K562 (cell line): ENCODE measurements at regions not wholly inside any gene's neighbourhood (a gene's known extent, or its start where the extent isn't known, plus 50 kb on each side); places are given as distances from the start of the nearest gene placed in this dataset.
A peak's percentile ranks its signal among the peaks of the same experiment; 100 is the strongest.

ENCODE experiments used
- DPF2 ChIP-seq: fragments of 450-650 bp; IDR thresholded peaks from 2 replicates; pipeline ENCODE4 v1.6.1; 2016
- GTF2F1 ChIP-seq: IDR thresholded peaks from 2 replicates; pipeline ENCODE4 v1.6.1; 2011; ENCODE audit warnings: low read depth, low read length, improper control_type of control experiment
- IRF2 ChIP-seq: sonication (generic); formaldehyde crosslinking; IDR thresholded peaks from 2 replicates; pipeline ENCODE4 v1.8.1; 2022; ENCODE audit warnings: mild to moderate bottlenecking, missing genetic modification reagents
- KHSRP ChIP-seq: fragments of 450-650 bp; IDR thresholded peaks from 2 replicates; pipeline ENCODE4 v1.6.1; 2017
- KLF13 ChIP-seq: fragments of 450-650 bp; IDR thresholded peaks from 2 replicates; pipeline ENCODE4 v1.6.1; 2016; ENCODE audit warnings: missing genetic modification characterization, low read depth, mild to moderate bottlenecking, missing compliant biosample characterization, moderate library complexity, borderline replicate concordance
- L3MBTL2 ChIP-seq: fragments of 450-650 bp; IDR thresholded peaks from 2 replicates; pipeline ENCODE4 v1.6.1; 2016; ENCODE audit warnings: mild to moderate bottlenecking, moderate library complexity
- MCM7 ChIP-seq, 2 experiments: fragments of 450-650 bp; IDR thresholded peaks; 2 replicates each; pipeline ENCODE4 v1.6.1; 2016 to 2018
- MEF2D ChIP-seq: conservative IDR thresholded peaks from 2 replicates; pipeline ENCODE4 v1.6.1; 2016; ENCODE audit warnings: low read depth, missing genetic modification characterization, missing compliant biosample characterization
- MEIS2 ChIP-seq: fragments of 450-650 bp; IDR thresholded peaks from 2 replicates; pipeline ENCODE4 v1.6.1; 2014; ENCODE audit warnings: mild to moderate bottlenecking; ENCODE audit not compliant: partially characterized antibody
- NFE2L1 ChIP-seq: fragments of 450-650 bp; IDR thresholded peaks from 2 replicates; pipeline ENCODE4 v1.6.1; 2016; ENCODE audit warnings: missing genetic modification characterization, low read depth, mild to moderate bottlenecking, missing compliant biosample characterization, moderate library complexity, borderline replicate concordance
- NFYB ChIP-seq: IDR thresholded peaks from 2 replicates; pipeline ENCODE4 v1.6.1; 2011; ENCODE audit warnings: mild to moderate bottlenecking, moderate library complexity; ENCODE audit not compliant: insufficient read length; ENCODE audit errors: extremely low read depth
- NR2C2 ChIP-seq, 2 experiments: fragments of 200-800 bp in 1 of 2; sonication (Bioruptor generic) in 1 of 2; sonication (generic) in 1 of 2; formaldehyde crosslinking in 1 of 2; IDR thresholded peaks; 2 replicates each; pipeline versions ENCODE4 v1.6.1 to v1.8.0; 2016 to 2022; ENCODE audit warnings: mild to moderate bottlenecking in 1 of 2, missing compliant biosample characterization in 1 of 2, missing genetic modification characterization in 1 of 2, missing genetic modification reagents in 1 of 2
- RBBP5 ChIP-seq: fragments of 200-600 bp; sonication (generic); IDR thresholded peaks from 2 replicates; pipeline ENCODE4 v1.6.1; 2012; ENCODE audit warnings: borderline replicate concordance, mild to moderate bottlenecking, low read length, control low read depth, inconsistent platforms; ENCODE audit not compliant: insufficient read depth, poor library complexity, severe bottlenecking
- SMARCA5 ChIP-seq: fragments of 450-650 bp; IDR thresholded peaks from 2 replicates; pipeline ENCODE4 v1.6.1; 2016
- ZNF584 ChIP-seq: fragments of 200-800 bp; sonication (Bioruptor generic); IDR thresholded peaks from 2 replicates; pipeline ENCODE4 v1.6.1; 2016; ENCODE audit warnings: low read depth, mild to moderate bottlenecking, missing genetic modification characterization, missing compliant biosample characterization
- ZSCAN32 ChIP-seq: fragments of 450-650 bp; formaldehyde crosslinking; IDR thresholded peaks from 2 replicates; pipeline ENCODE4 v1.4.0; 2020; ENCODE audit warnings: mild to moderate bottlenecking, moderate library complexity
- TF ChIP-seq, protein P1 (sequence below): sonication (generic); formaldehyde crosslinking; IDR thresholded peaks from 2 replicates; pipeline ENCODE4 v1.8.0; 2023; ENCODE audit warnings: mild to moderate bottlenecking, missing genetic modification reagents
- TF ChIP-seq, protein P2 (sequence below): sonication (generic); formaldehyde crosslinking; IDR thresholded peaks from 2 replicates; pipeline ENCODE4 v1.8.1; 2023; ENCODE audit warnings: mild to moderate bottlenecking, missing genetic modification reagents
- TF ChIP-seq, protein P3 (sequence below): fragments of 450-650 bp; IDR thresholded peaks from 2 replicates; pipeline ENCODE4 v1.6.1; 2018; ENCODE audit warnings: mild to moderate bottlenecking, low read depth; ENCODE audit not compliant: partially characterized antibody
- TF ChIP-seq, protein P4 (sequence below), 2 experiments: fragments of 250-450 bp in 1 of 2; fragments of 450-650 bp in 1 of 2; sonication (Bioruptor Pico) in 1 of 2; IDR thresholded peaks; 2 replicates each; pipeline versions ENCODE4 v1.6.1 to v1.8.0; 2016 to 2021; ENCODE audit warnings: mild to moderate bottlenecking in 2 of 2, moderate library complexity in 2 of 2, missing compliant biosample characterization in 1 of 2, missing genetic modification characterization in 1 of 2

DNA sequence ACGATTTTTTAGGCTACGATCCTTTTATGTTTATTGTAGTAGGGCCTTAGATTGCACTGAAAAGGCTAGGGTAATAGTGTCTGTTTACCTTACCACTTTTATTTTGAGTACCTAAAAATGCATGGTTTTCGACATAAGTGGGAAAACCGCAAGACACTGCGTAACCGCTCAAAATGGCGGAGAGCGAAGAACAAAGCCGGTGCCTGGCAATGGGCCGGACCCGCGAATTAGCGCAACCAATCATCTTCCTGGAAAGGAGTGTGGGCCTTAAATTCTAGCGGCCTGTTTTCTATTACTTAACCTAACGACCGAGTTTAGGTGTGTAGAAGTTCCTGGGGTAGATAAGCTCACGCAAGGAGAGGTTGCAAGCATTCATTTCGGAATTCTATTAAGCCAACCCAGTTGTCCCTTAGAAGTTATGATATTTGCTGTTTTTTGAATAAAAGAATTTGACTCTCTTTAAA, 118.0 kb downstream of the HFE start (continued):
- TF ChIP-seq, protein P1, sequence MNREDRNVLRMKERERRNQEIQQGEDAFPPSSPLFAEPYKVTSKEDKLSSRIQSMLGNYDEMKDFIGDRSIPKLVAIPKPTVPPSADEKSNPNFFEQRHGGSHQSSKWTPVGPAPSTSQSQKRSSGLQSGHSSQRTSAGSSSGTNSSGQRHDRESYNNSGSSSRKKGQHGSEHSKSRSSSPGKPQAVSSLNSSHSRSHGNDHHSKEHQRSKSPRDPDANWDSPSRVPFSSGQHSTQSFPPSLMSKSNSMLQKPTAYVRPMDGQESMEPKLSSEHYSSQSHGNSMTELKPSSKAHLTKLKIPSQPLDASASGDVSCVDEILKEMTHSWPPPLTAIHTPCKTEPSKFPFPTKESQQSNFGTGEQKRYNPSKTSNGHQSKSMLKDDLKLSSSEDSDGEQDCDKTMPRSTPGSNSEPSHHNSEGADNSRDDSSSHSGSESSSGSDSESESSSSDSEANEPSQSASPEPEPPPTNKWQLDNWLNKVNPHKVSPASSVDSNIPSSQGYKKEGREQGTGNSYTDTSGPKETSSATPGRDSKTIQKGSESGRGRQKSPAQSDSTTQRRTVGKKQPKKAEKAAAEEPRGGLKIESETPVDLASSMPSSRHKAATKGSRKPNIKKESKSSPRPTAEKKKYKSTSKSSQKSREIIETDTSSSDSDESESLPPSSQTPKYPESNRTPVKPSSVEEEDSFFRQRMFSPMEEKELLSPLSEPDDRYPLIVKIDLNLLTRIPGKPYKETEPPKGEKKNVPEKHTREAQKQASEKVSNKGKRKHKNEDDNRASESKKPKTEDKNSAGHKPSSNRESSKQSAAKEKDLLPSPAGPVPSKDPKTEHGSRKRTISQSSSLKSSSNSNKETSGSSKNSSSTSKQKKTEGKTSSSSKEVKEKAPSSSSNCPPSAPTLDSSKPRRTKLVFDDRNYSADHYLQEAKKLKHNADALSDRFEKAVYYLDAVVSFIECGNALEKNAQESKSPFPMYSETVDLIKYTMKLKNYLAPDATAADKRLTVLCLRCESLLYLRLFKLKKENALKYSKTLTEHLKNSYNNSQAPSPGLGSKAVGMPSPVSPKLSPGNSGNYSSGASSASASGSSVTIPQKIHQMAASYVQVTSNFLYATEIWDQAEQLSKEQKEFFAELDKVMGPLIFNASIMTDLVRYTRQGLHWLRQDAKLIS: peak; percentile 94; the same call in 1 of the 2 replicates
- TF ChIP-seq SMARCA5: no peak
- no peak for TF ChIP-seq ZNF584 (CRISPR knock-in tag)
- TF ChIP-seq ZSCAN32 (CRISPR knock-in tag): peak; percentile 81
- TF ChIP-seq NFYB: peak; percentile 30
- no peak for TF ChIP-seq MEF2D (tag)
- TF ChIP-seq, protein P2, sequence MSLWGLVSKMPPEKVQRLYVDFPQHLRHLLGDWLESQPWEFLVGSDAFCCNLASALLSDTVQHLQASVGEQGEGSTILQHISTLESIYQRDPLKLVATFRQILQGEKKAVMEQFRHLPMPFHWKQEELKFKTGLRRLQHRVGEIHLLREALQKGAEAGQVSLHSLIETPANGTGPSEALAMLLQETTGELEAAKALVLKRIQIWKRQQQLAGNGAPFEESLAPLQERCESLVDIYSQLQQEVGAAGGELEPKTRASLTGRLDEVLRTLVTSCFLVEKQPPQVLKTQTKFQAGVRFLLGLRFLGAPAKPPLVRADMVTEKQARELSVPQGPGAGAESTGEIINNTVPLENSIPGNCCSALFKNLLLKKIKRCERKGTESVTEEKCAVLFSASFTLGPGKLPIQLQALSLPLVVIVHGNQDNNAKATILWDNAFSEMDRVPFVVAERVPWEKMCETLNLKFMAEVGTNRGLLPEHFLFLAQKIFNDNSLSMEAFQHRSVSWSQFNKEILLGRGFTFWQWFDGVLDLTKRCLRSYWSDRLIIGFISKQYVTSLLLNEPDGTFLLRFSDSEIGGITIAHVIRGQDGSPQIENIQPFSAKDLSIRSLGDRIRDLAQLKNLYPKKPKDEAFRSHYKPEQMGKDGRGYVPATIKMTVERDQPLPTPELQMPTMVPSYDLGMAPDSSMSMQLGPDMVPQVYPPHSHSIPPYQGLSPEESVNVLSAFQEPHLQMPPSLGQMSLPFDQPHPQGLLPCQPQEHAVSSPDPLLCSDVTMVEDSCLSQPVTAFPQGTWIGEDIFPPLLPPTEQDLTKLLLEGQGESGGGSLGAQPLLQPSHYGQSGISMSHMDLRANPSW (CRISPR knock-in tag): no peak
- no peak; a peak in 1 of 4 replicates for TF ChIP-seq MCM7 (IDR thresholded peaks at IDR 0.05)
- TF ChIP-seq IRF2 (CRISPR knock-in tag): no peak
- TF ChIP-seq, protein P3, sequence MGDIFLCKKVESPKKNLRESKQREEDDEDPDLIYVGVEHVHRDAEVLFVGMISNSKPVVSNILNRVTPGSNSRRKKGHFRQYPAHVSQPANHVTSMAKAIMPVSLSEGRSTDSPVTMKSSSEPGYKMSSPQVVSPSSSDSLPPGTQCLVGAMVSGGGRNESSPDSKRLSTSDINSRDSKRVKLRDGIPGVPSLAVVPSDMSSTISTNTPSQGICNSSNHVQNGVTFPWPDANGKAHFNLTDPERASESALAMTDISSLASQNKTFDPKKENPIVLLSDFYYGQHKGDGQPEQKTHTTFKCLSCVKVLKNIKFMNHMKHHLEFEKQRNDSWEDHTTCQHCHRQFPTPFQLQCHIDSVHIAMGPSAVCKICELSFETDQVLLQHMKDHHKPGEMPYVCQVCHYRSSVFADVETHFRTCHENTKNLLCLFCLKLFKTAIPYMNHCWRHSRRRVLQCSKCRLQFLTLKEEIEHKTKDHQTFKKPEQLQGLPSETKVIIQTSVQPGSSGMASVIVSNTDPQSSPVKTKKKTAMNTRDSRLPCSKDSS: no peak
- no peak for TF ChIP-seq L3MBTL2
- TF ChIP-seq KLF13 (tag): no peak
- no peak for TF ChIP-seq RBBP5
- no peak for TF ChIP-seq GTF2F1
- TF ChIP-seq DPF2: no peak
- TF ChIP-seq KHSRP: peak; percentile 48; the same call in 1 of the 2 replicates
- no peak for TF ChIP-seq NR2C2 (CRISPR knock-in tag; IDR thresholded peaks at IDR 0.05)
- no peak for TF ChIP-seq NR2C2 (tag; IDR thresholded peaks at IDR 0.05)
- no peak for TF ChIP-seq NFE2L1 (tag)
- TF ChIP-seq MEIS2: no peak
- TF ChIP-seq, protein P4, sequence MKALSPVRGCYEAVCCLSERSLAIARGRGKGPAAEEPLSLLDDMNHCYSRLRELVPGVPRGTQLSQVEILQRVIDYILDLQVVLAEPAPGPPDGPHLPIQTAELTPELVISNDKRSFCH (CRISPR knock-in tag; IDR thresholded peaks at IDR 0.05): no peak
- TF ChIP-seq, protein P4 (tag; IDR thresholded peaks at IDR 0.05): no peak
